ENCODE measurements at regions not wholly inside any gene's neighbourhood (a gene's known extent, or its start where the extent isn't known, plus 50 kb on each side); places are given as distances from the start of the nearest gene placed in this dataset.

DNA sequence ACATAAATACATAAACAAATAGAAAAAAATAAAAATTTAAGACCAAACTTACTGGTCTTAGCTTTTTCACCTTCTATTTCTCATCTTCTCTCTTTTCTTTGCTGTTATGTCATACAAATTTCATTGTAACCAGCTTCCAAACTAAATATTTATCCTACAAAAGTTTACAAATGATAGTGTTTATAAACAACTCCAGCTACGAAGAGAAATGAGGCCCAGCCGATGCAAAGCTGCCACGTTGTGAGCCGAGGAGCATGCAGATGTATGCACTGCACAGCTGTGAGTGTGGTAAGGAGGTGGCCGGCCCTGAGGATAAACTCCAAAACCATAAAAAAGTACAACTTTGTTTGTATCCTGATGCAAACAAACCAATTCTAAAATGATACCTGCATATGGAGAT lies 642.4 kb upstream of the SGCG start:
- no peaks in the 10 kb centered on the region for H3K4me1 ChIP-seq (ENCODE audit: control insufficient read depth, insufficient read depth, low read length)
- no peak for TF ChIP-seq ZNF560 (tag by site-specific recombination; IDR thresholded peaks at IDR 0.05; ENCODE audit: borderline replicate concordance)
- TF ChIP-seq KLF7 (tag by site-specific recombination; IDR thresholded peaks at IDR 0.05; ENCODE audit: borderline replicate concordance), result no peak
- no peak for TF ChIP-seq ZNF394 (tag by site-specific recombination; IDR thresholded peaks at IDR 0.05; ENCODE audit: borderline replicate concordance)
- TF ChIP-seq, protein P1, sequence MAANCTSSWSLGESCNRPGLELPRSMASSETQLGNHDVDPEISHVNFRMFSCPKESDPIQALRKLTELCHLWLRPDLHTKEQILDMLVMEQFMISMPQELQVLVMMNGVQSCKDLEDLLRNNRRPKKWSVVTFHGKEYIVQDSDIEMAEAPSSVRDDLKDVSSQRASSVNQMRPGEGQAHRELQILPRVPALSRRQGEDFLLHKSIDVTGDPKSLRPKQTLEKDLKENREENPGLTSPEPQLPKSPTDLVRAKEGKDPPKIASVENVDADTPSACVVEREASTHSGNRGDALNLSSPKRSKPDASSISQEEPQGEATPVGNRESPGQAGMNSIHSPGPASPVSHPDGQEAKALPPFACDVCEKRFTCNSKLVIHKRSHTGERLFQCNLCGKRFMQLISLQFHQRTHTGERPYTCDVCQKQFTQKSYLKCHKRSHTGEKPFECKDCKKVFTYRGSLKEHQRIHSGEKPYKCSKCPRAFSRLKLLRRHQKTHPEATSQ (tag by site-specific recombination; IDR thresholded peaks at IDR 0.05), result no peak
- TF ChIP-seq ZNF530 (tag by site-specific recombination; IDR thresholded peaks at IDR 0.05; ENCODE audit: low read depth), result no peak
- no peak for TF ChIP-seq TCF7L2 (IDR thresholded peaks at IDR 0.05; ENCODE audit: borderline replicate concordance, low read depth, low read length)
- no peak for TF ChIP-seq ZNF660 (tag by site-specific recombination; IDR thresholded peaks at IDR 0.05)
- TF ChIP-seq ZNF335 (tag by site-specific recombination; conservative IDR thresholded peaks at IDR 0.05), result no peak
- H3K4me3 ChIP-seq (ENCODE audit: low read depth, low read length), result no peak overlapping the region
- H3K9me3 ChIP-seq (ENCODE audit: control insufficient read depth, insufficient read depth, low read depth, low read length), result no peaks in the 10 kb centered on the region
- no peak overlapping the region for H3K27ac ChIP-seq (ENCODE audit: extremely low read depth, low read depth, low read length)
- ChIA-PET CTCF (no interaction called here), POLR2A (no interaction called here)
- no peaks in the 10 kb centered on the region for H3K36me3 ChIP-seq (ENCODE audit: control insufficient read depth in 2 of 2, insufficient read depth in 1 of 2, low read length in 2 of 2)

DNA sequence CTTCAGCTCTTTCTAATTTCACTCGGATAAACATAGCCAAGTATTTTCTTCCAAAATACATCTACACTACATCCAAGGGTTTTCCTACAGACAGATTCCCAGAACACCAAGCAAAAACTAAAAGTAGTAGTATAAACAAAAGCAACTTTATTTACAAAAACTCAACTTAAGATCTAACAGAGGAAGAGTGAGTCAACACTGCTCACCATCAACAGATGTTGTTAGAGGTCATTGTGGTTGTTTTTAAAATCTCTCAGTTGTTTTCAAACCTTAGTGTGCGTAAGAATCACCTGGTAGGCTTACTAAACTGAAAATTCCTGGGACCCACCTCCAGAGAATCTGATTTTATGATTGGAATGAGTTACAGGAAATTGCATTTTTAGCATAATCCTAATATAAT lies 631.7 kb upstream of the SGCG start:
- ChIA-PET CTCF (no interaction called here), POLR2A (no interaction called here)
- Histone ChIP-seq H3K4me3 (ENCODE audit: low read depth, low read length) (no peak overlapping the region), H3K27ac (ENCODE audit: extremely low read depth, low read depth, low read length) (no peak overlapping the region), H3K4me1 (ENCODE audit: control insufficient read depth, insufficient read depth, low read length) (no peaks in the 10 kb centered on the region), H3K36me3 (ENCODE audit: control insufficient read depth in 2 of 2, insufficient read depth in 1 of 2, low read length in 2 of 2) (no peaks in the 10 kb centered on the region), H3K9me3 (ENCODE audit: control insufficient read depth, insufficient read depth, low read depth, low read length) (no peaks in the 10 kb centered on the region)
- TF ChIP-seq ZNF530 (tag by site-specific recombination; IDR thresholded peaks at IDR 0.05; ENCODE audit: low read depth) (no peak), SCRT2 (tag by site-specific recombination; IDR thresholded peaks at IDR 0.05) (no peak), ZNF155 (tag by site-specific recombination; IDR thresholded peaks at IDR 0.05) (no peak), GLI2 (tag by site-specific recombination; IDR thresholded peaks at IDR 0.05; ENCODE audit: borderline replicate concordance, low read depth) (no peak), ZNF311 (tag by site-specific recombination; IDR thresholded peaks at IDR 0.05; ENCODE audit: borderline replicate concordance) (no peak), ZNF48 (tag by site-specific recombination; IDR thresholded peaks at IDR 0.05) (no peak), ZNF473 (tag by site-specific recombination; IDR thresholded peaks at IDR 0.05) (no peak), GFI1B (tag by site-specific recombination; IDR thresholded peaks at IDR 0.05) (no peak), ZNF529 (tag by site-specific recombination; IDR thresholded peaks at IDR 0.05; ENCODE audit: insufficient replicate concordance) (no peak), ZNF658 (tag by site-specific recombination; IDR thresholded peaks at IDR 0.05) (no peak), ZNF133 (tag by site-specific recombination; IDR thresholded peaks at IDR 0.05) (no peak)
- TF ChIP-seq, protein P2, sequence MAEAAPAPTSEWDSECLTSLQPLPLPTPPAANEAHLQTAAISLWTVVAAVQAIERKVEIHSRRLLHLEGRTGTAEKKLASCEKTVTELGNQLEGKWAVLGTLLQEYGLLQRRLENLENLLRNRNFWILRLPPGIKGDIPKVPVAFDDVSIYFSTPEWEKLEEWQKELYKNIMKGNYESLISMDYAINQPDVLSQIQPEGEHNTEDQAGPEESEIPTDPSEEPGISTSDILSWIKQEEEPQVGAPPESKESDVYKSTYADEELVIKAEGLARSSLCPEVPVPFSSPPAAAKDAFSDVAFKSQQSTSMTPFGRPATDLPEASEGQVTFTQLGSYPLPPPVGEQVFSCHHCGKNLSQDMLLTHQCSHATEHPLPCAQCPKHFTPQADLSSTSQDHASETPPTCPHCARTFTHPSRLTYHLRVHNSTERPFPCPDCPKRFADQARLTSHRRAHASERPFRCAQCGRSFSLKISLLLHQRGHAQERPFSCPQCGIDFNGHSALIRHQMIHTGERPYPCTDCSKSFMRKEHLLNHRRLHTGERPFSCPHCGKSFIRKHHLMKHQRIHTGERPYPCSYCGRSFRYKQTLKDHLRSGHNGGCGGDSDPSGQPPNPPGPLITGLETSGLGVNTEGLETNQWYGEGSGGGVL (tag by site-specific recombination; IDR thresholded peaks at IDR 0.05), result no peak

DNA sequence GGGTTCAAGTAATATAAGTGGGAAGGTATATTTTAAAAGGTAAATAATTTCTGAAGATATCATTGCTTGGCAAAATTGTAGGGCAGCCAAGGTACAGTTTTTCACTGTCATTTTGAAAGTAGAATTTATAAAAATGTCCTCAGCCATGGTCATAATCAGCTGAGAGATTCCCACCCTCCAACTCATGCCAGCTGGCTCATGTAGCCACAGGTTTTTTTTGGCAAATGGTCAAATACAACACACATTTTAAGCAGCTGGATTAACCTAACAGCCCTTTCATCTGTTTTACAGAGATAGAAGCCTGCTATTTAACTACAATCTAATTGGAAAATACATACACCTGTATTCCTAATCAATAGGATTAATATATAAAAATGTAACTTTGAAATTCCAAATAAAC lies 619.2 kb upstream of the SGCG start:
- Histone ChIP-seq H3K27ac (ENCODE audit: extremely low read depth, low read depth, low read length) (no peak overlapping the region), H3K4me3 (ENCODE audit: low read depth, low read length) (no peak overlapping the region), H3K36me3 (ENCODE audit: control insufficient read depth in 2 of 2, insufficient read depth in 1 of 2, low read length in 2 of 2) (no peaks in the 10 kb centered on the region), H3K9me3 (ENCODE audit: control insufficient read depth, insufficient read depth, low read depth, low read length) (no peaks in the 10 kb centered on the region), H3K4me1 (ENCODE audit: control insufficient read depth, insufficient read depth, low read length) (no peaks in the 10 kb centered on the region)
- CTCF ChIA-PET, result interaction anchor here (0.6 kb wide), 1 partner anchor 11 kb away, joined by 4 read pairs; no protein-coding TSS in a partner anchor
- POLR2A ChIA-PET, result no interaction called here
- TF ChIP-seq ZNF223 (tag by site-specific recombination; IDR thresholded peaks at IDR 0.05) (no peak), ZBTB21 (tag by site-specific recombination; IDR thresholded peaks at IDR 0.05) (no peak), ZBTB8A (tag by site-specific recombination; IDR thresholded peaks at IDR 0.05) (no peak), ZNF747 (tag by site-specific recombination; IDR thresholded peaks at IDR 0.05) (no peak), ZNF664 (tag by site-specific recombination; IDR thresholded peaks at IDR 0.05) (no peak), ZNF169 (tag by site-specific recombination; IDR thresholded peaks at IDR 0.05) (no peak), SCRT1 (tag by site-specific recombination; IDR thresholded peaks at IDR 0.05; ENCODE audit: borderline replicate concordance) (no peak), ZNF555 (tag by site-specific recombination; conservative IDR thresholded peaks at IDR 0.05) (no peak), ZBTB48 (tag by site-specific recombination; IDR thresholded peaks at IDR 0.05) (no peak), ZNF560 (tag by site-specific recombination; IDR thresholded peaks at IDR 0.05; ENCODE audit: borderline replicate concordance) (no peak), TCF7L2 (IDR thresholded peaks at IDR 0.05; ENCODE audit: borderline replicate concordance, low read depth, low read length) (no peak), FEZF1 (tag by site-specific recombination; IDR thresholded peaks at IDR 0.05) (no peak), KLF1 (tag by site-specific recombination; IDR thresholded peaks at IDR 0.05) (no peak)
- TF ChIP-seq, protein P3, sequence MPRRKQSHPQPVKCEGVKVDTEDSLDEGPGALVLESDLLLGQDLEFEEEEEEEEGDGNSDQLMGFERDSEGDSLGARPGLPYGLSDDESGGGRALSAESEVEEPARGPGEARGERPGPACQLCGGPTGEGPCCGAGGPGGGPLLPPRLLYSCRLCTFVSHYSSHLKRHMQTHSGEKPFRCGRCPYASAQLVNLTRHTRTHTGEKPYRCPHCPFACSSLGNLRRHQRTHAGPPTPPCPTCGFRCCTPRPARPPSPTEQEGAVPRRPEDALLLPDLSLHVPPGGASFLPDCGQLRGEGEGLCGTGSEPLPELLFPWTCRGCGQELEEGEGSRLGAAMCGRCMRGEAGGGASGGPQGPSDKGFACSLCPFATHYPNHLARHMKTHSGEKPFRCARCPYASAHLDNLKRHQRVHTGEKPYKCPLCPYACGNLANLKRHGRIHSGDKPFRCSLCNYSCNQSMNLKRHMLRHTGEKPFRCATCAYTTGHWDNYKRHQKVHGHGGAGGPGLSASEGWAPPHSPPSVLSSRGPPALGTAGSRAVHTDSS (tag by site-specific recombination; IDR thresholded peaks at IDR 0.05), result no peak
